ENCODE measurements at regions not wholly inside any gene's neighbourhood (a gene's known extent, or its start where the extent isn't known, plus 50 kb on each side); places are given as distances from the start of the nearest gene placed in this dataset.

GRCh38 chr3:193852901-193853300, 259.9 kb downstream of the OPA1 start:
- ChIA-PET POLR2A (ENCODE audit: partially characterized antibody) (no interaction called here), CTCF (ENCODE audit: partially characterized antibody) (no interaction called here)
- Histone ChIP-seq H3K79me2 (ENCODE audit: control insufficient read depth in 1 of 2, insufficient read depth in 2 of 2, low read length in 2 of 2) (no peaks in the 10 kb centered on the region), H2AK5ac (ENCODE audit: low read depth, low read length) (no peak overlapping the region), H3K36me3 (ENCODE audit: control insufficient read depth in 2 of 4, insufficient read depth in 4 of 4, low read length in 3 of 4) (no peaks in the 10 kb centered on the region), H3K4me2 (ENCODE audit: insufficient read depth in 1 of 2, low read depth in 2 of 2, low read length in 2 of 2) (peak overlapping the region in 1 of 2 experiments; percentile 41; a peak in 1 of 4 replicates), H4K20me1 (replicated peaks in 1 of 2; ENCODE audit: control insufficient read depth in 1 of 2, insufficient read depth in 2 of 2, low read length in 2 of 2) (no peaks in the 10 kb centered on the region), H2BK12ac (ENCODE audit: low read depth, low read length) (no peak overlapping the region), H3K79me1 (ENCODE audit: low read depth, low read length) (no peaks in the 10 kb centered on the region), H2BK5ac (ENCODE audit: low read depth, low read length) (no peak overlapping the region), H3K4me3 (ENCODE audit: extremely low read depth in 1 of 4, insufficient read depth in 2 of 4, low read depth in 3 of 4, low read length in 4 of 4) (no peak overlapping the region), H3K14ac (ENCODE audit: insufficient read length) (no peak overlapping the region), H2BK20ac (ENCODE audit: low read length) (no peak overlapping the region), H3K27me3 (replicated peaks in 1 of 4; ENCODE audit: control insufficient read depth in 3 of 4, extremely low read depth in 1 of 4, insufficient read depth in 3 of 4, low read length in 3 of 4) (no peaks in the 10 kb centered on the region; a peak in 1 of 7 replicates), H4K8ac (ENCODE audit: extremely low read depth, insufficient read depth, low read length) (no peak overlapping the region), H2AFZ (ENCODE audit: low read length) (no peak overlapping the region), H3K9me3 (ENCODE audit: insufficient read depth in 2 of 2, low read depth in 1 of 2, low read length in 1 of 2) (peaks cover 2 to 3% of the 10 kb centered on the region in 2 experiments; a peak in 1 of 4 replicates), H3K9ac (replicated peaks in 1 of 4; ENCODE audit: extremely low read depth in 1 of 4, low read depth in 3 of 4, low read length in 3 of 4) (no peak overlapping the region), H3K27ac (ENCODE audit: low read depth, low read length) (no peak overlapping the region), H4K91ac (replicated peaks; ENCODE audit: insufficient read length, low read length) (no peak overlapping the region), H3K18ac (ENCODE audit: extremely low read depth, low read length) (no peak overlapping the region), H3K56ac (replicated peaks; ENCODE audit: insufficient read length, low read depth, low read length) (no peak overlapping the region), H3K4me1 (replicated peaks in 1 of 4; ENCODE audit: control insufficient read depth in 3 of 4, insufficient read depth in 4 of 4, low read length in 3 of 4) (peaks cover 3 to 8% (median 6%) of the 10 kb centered on the region in 4 experiments; a peak in 5 of 7 replicates), H2BK120ac (replicated peaks; ENCODE audit: low read depth, low read length) (peak overlapping the region; percentile 12), H3K23ac (ENCODE audit: insufficient read length) (no peak overlapping the region), H3K4ac (replicated peaks; ENCODE audit: insufficient read length, low read depth, low read length) (no peak overlapping the region), H3K23me2 (ENCODE audit: low read depth, low read length) (no peaks in the 10 kb centered on the region), H2BK15ac (ENCODE audit: low read length) (no peak overlapping the region), H4K5ac (ENCODE audit: insufficient read length, low read depth, low read length) (no peak overlapping the region)
- TF ChIP-seq POLR2A (IDR thresholded peaks at IDR 0.05; ENCODE audit: control extremely low read depth in 1 of 2, low read depth in 2 of 2, low read length in 2 of 2) (no peak), SAP30 (IDR thresholded peaks at IDR 0.05; ENCODE audit: insufficient read depth, insufficient replicate concordance, low read length) (no peak), SUZ12 (IDR thresholded peaks at IDR 0.05; ENCODE audit: low read length) (no peak), TCF12 (IDR thresholded peaks at IDR 0.05; ENCODE audit: low read depth, low read length) (no peak), RXRA (IDR thresholded peaks at IDR 0.05; ENCODE audit: insufficient read depth, low read depth, low read length) (no peak), HDAC2 (IDR thresholded peaks at IDR 0.05; ENCODE audit: borderline replicate concordance in 1 of 2, low read depth in 2 of 2, low read length in 2 of 2) (no peak), E2F6 (IDR thresholded peaks at IDR 0.05) (no peak), HDAC6 (IDR thresholded peaks at IDR 0.05; ENCODE audit: low read depth, low read length) (no peak), JUN (IDR thresholded peaks at IDR 0.05; ENCODE audit: low read depth, low read length) (no peak), BACH1 (IDR thresholded peaks at IDR 0.05; ENCODE audit: low read length) (no peak), CREB1 (IDR thresholded peaks at IDR 0.05) (no peak), RBBP5 (IDR thresholded peaks at IDR 0.05; ENCODE audit: borderline replicate concordance, low read depth, low read length) (no peak)
- DNase-seq (ENCODE audit: low read depth in 1 of 2, low spot score in 2 of 2): no peak
- WGBS, 2 experiments (ENCODE audit: extremely low coverage in 1 of 2, insufficient coverage in 1 of 2, insufficient read length in 1 of 2, insufficient replicate concordance in 2 of 2, low coverage in 1 of 2, low lambda C conversion rate in 2 of 2, missing lambda C conversion rate in 1 of 2): 81% methylated on average over 1 of the region's 1 CpG; no CpG with 5 or more reads in 1 of the 2 experiments
- FAIRE-seq: no peak

Data from H1 (cell line).